ENCODE measurements at regions not wholly inside any gene's neighbourhood (a gene's known extent, or its start where the extent isn't known, plus 50 kb on each side); places are given as distances from the start of the nearest gene placed in this dataset.

- no peaks in the 10 kb centered on the region for H3K36me3 ChIP-seq (ENCODE audit: control insufficient read depth, insufficient read depth, low read length)
- H3K9ac ChIP-seq, result no peak overlapping the region
- no peaks in the 10 kb centered on the region for H3K79me2 ChIP-seq
- H3K4me2 ChIP-seq (ENCODE audit: low read length), result no peak overlapping the region
- H2AFZ ChIP-seq, result no peak overlapping the region
- H3K27ac ChIP-seq, result no peak overlapping the region
- TF ChIP-seq, protein P1, sequence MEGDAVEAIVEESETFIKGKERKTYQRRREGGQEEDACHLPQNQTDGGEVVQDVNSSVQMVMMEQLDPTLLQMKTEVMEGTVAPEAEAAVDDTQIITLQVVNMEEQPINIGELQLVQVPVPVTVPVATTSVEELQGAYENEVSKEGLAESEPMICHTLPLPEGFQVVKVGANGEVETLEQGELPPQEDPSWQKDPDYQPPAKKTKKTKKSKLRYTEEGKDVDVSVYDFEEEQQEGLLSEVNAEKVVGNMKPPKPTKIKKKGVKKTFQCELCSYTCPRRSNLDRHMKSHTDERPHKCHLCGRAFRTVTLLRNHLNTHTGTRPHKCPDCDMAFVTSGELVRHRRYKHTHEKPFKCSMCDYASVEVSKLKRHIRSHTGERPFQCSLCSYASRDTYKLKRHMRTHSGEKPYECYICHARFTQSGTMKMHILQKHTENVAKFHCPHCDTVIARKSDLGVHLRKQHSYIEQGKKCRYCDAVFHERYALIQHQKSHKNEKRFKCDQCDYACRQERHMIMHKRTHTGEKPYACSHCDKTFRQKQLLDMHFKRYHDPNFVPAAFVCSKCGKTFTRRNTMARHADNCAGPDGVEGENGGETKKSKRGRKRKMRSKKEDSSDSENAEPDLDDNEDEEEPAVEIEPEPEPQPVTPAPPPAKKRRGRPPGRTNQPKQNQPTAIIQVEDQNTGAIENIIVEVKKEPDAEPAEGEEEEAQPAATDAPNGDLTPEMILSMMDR (IDR thresholded peaks at IDR 0.05), result no peak
- no peak overlapping the region for H3K4me3 ChIP-seq (ENCODE audit: low read depth, low read length)
- no peaks in the 10 kb centered on the region for H3K27me3 ChIP-seq (ENCODE audit: control insufficient read depth, insufficient read depth, low read length)
- peaks cover 5% of the 10 kb centered on the region for H3K4me1 ChIP-seq
- H3K9me3 ChIP-seq (ENCODE audit: control insufficient read depth, low read length), result no peaks in the 10 kb centered on the region
These were observed 80.3 kb downstream of the NXPE2 start for GRCh38 chr11:114758627-114759026.

DNA sequence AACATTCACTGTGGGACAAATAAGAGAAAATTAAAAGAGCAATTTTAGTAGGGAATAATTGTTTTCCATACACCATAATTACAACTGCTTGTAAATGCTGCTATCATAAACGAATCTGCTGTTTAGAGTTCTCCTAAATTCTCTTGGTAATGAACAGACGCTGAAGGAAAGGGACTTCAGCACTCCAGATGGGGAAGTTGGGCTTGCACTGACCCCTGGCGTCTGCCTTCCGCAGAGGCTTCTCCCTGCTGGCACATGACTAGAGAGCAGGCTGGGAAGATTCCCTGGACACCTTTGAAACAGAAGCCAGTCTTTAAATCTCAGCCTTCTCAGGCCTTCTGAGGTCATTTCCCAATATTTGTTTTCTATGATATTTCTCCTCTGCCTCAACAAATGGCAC lies 84.1 kb downstream of the NXPE2 start:
- Histone ChIP-seq H3K4me1 (peaks cover 5% of the 10 kb centered on the region), H3K27ac (no peak overlapping the region), H3K79me2 (no peaks in the 10 kb centered on the region), H3K4me2 (ENCODE audit: low read length) (no peak overlapping the region), H2AFZ (no peak overlapping the region), H3K9ac (no peak overlapping the region), H3K27me3 (ENCODE audit: control insufficient read depth, insufficient read depth, low read length) (no peaks in the 10 kb centered on the region), H3K9me3 (ENCODE audit: control insufficient read depth, low read length) (no peaks in the 10 kb centered on the region), H3K4me3 (ENCODE audit: low read depth, low read length) (no peak overlapping the region), H3K36me3 (ENCODE audit: control insufficient read depth, insufficient read depth, low read length) (no peaks in the 10 kb centered on the region)
- TF ChIP-seq, protein P1 (IDR thresholded peaks at IDR 0.05), result peak; percentile 53

- H3K9ac ChIP-seq, result no peak overlapping the region
These were observed 86.2 kb downstream of the NXPE2 start for GRCh38 chr11:114764563-114764962.

DNA sequence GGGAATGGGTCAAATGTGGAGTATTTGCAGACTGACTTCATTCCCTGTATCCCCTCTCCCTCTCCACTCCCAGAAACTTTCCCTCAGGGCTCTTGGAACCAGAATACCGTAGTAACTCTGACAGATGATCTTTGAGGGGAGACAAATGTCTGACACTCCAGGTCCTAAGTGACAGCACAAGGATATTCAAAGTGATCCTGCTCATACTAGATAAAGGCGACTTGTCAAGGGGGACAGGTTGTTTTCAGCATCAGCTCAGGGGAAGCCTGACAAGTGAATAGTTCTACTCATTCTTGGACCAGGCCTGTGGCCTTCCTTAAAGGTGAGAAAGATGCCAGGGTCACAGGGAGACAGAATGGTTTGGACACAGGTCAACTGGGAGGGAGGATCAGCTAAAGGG lies 92.8 kb downstream of the NXPE2 start:
- no peak overlapping the region for H2AFZ ChIP-seq
- H3K27me3 ChIP-seq (ENCODE audit: control insufficient read depth, insufficient read depth, low read length), result no peaks in the 10 kb centered on the region
- H3K9me3 ChIP-seq (ENCODE audit: control insufficient read depth, low read length), result no peaks in the 10 kb centered on the region
- no peaks in the 10 kb centered on the region for H3K36me3 ChIP-seq (ENCODE audit: control insufficient read depth, insufficient read depth, low read length)
- H3K4me3 ChIP-seq (ENCODE audit: low read depth, low read length), result no peak overlapping the region
- no peaks in the 10 kb centered on the region for H3K79me2 ChIP-seq
- no peaks in the 10 kb centered on the region for H3K4me1 ChIP-seq
- H3K27ac ChIP-seq, result no peak overlapping the region
- TF ChIP-seq, protein P1 (IDR thresholded peaks at IDR 0.05), result no peak
- H3K9ac ChIP-seq, result no peak overlapping the region
- H3K4me2 ChIP-seq (ENCODE audit: low read length), result no peak overlapping the region

More at GRCh38 chr11:114764563-114764962, 86.2 kb downstream of the NXPE2 start:
- Histone ChIP-seq H3K4me3 (ENCODE audit: low read depth, low read length) (no peak overlapping the region), H3K27ac (no peak overlapping the region), H3K79me2 (no peaks in the 10 kb centered on the region), H3K4me2 (ENCODE audit: low read length) (no peak overlapping the region), H3K9me3 (ENCODE audit: control insufficient read depth, low read length) (no peaks in the 10 kb centered on the region), H2AFZ (no peak overlapping the region), H3K27me3 (ENCODE audit: control insufficient read depth, insufficient read depth, low read length) (no peaks in the 10 kb centered on the region), H3K36me3 (ENCODE audit: control insufficient read depth, insufficient read depth, low read length) (no peaks in the 10 kb centered on the region), H3K4me1 (peaks cover 5% of the 10 kb centered on the region)
- TF ChIP-seq, protein P1 (IDR thresholded peaks at IDR 0.05), result no peak

- no peak overlapping the region for H2AFZ ChIP-seq
- no peaks in the 10 kb centered on the region for H3K9me3 ChIP-seq (ENCODE audit: control insufficient read depth, low read length)
- H3K27ac ChIP-seq, result no peak overlapping the region
- H3K4me3 ChIP-seq (ENCODE audit: low read depth, low read length), result no peak overlapping the region
- H3K4me2 ChIP-seq (ENCODE audit: low read length), result no peak overlapping the region
- TF ChIP-seq, protein P1 (IDR thresholded peaks at IDR 0.05), result no peak
- no peak overlapping the region for H3K9ac ChIP-seq
- H3K4me1 ChIP-seq, result no peaks in the 10 kb centered on the region
- H3K79me2 ChIP-seq, result no peaks in the 10 kb centered on the region
- H3K27me3 ChIP-seq (ENCODE audit: control insufficient read depth, insufficient read depth, low read length), result no peaks in the 10 kb centered on the region
- H3K36me3 ChIP-seq (ENCODE audit: control insufficient read depth, insufficient read depth, low read length), result no peaks in the 10 kb centered on the region
These were observed 95.4 kb downstream of the NXPE2 start for GRCh38 chr11:114773541-114774338.

Data from parathyroid adenoma (tissue), 2 donors.